H9 (cell line): ENCODE measurements at regions not wholly inside any gene's neighbourhood (a gene's known extent, or its start where the extent isn't known, plus 50 kb on each side); places are given as distances from the start of the nearest gene placed in this dataset.

ENCODE experiments used
- DNase-seq: peaks from one replicate; pipeline ENCODE4 v3.0.0-alpha.2; 2017
- H2AFZ ChIP-seq: one replicate; pipeline ENCODE4 v1.6.1; 2013; ENCODE audit warnings: mild to moderate bottlenecking, low read length, control low read depth, moderate library complexity
- H2AK5ac ChIP-seq: 2 replicates; pipeline ENCODE4 v1.6.1; 2013; ENCODE audit warnings: low read length, control low read depth, mixed read lengths; ENCODE audit not compliant: insufficient read length
- H2BK120ac ChIP-seq: one replicate; pipeline ENCODE4 v1.6.1; 2013; ENCODE audit warnings: low read depth, mild to moderate bottlenecking, low read length, control low read depth, inconsistent platforms; ENCODE audit not compliant: poor library complexity, severe bottlenecking
- H2BK12ac ChIP-seq: 2 replicates; pipeline ENCODE4 v1.6.1; 2013; ENCODE audit warnings: low read length, control low read depth, mixed read lengths, low read depth; ENCODE audit not compliant: insufficient read length
- H2BK15ac ChIP-seq: 2 replicates; pipeline ENCODE4 v1.6.1; 2013; ENCODE audit warnings: low read depth, low read length, control low read depth
- H2BK20ac ChIP-seq: one replicate; pipeline ENCODE4 v1.6.1; 2013; ENCODE audit warnings: low read depth, mild to moderate bottlenecking, low read length, control low read depth, inconsistent platforms; ENCODE audit not compliant: poor library complexity, severe bottlenecking
- H2BK5ac ChIP-seq: 2 replicates; pipeline ENCODE4 v1.6.1; 2013; ENCODE audit warnings: low read length, control low read depth, mixed read lengths; ENCODE audit not compliant: insufficient read length
- H3K14ac ChIP-seq: 2 replicates; pipeline ENCODE4 v1.6.1; 2013; ENCODE audit warnings: low read length, control low read depth; ENCODE audit not compliant: insufficient read depth
- H3K18ac ChIP-seq: 2 replicates; pipeline ENCODE4 v1.6.1; 2013; ENCODE audit warnings: low read depth, mild to moderate bottlenecking, mixed read lengths, low read length, control low read depth; ENCODE audit not compliant: insufficient read length
- H3K23ac ChIP-seq: 2 replicates; pipeline ENCODE4 v1.6.1; 2013; ENCODE audit warnings: low read length, control low read depth, mixed read lengths, low read depth; ENCODE audit not compliant: insufficient read length
- H3K23me2 ChIP-seq: 2 replicates; pipeline ENCODE4 v1.6.1; 2013; ENCODE audit warnings: low read depth, mild to moderate bottlenecking, mixed read lengths, low read length, control low read depth; ENCODE audit not compliant: insufficient read length, poor library complexity, severe bottlenecking
- H3K27ac ChIP-seq: 2 replicates; pipeline ENCODE4 v1.5.1; 2013; ENCODE audit warnings: low read length, control low read depth, mixed read lengths, low read depth; ENCODE audit not compliant: insufficient read length
- H3K27me3 ChIP-seq: 2 replicates; pipeline ENCODE4 v1.6.1; 2013; ENCODE audit warnings: low read length, control low read depth, inconsistent platforms; ENCODE audit not compliant: insufficient read depth
- H3K4ac ChIP-seq: 2 replicates; pipeline ENCODE4 v1.6.1; 2013; ENCODE audit warnings: low read depth, mild to moderate bottlenecking, control low read depth, inconsistent platforms, low read length, moderate library complexity
- H3K4me1 ChIP-seq: 2 replicates; pipeline ENCODE4 v1.6.1; 2013; ENCODE audit warnings: low read length, control low read depth, inconsistent platforms; ENCODE audit not compliant: insufficient read depth
- H3K4me2 ChIP-seq: 2 replicates; pipeline ENCODE4 v1.6.1; 2013; ENCODE audit warnings: low read length, control low read depth, mixed read lengths; ENCODE audit not compliant: insufficient read length, insufficient read depth
- H3K56ac ChIP-seq: 2 replicates; pipeline ENCODE4 v1.6.1; 2013; ENCODE audit warnings: low read depth, mild to moderate bottlenecking, mixed read lengths, low read length, control low read depth; ENCODE audit not compliant: insufficient read length
- H3K79me1 ChIP-seq: 2 replicates; pipeline ENCODE4 v1.6.1; 2013; ENCODE audit warnings: low read depth, mild to moderate bottlenecking, moderate library complexity, low read length, control low read depth, inconsistent platforms; ENCODE audit not compliant: insufficient read depth, poor library complexity, severe bottlenecking
- H3K79me2 ChIP-seq: 2 replicates; pipeline ENCODE4 v1.6.1; 2013; ENCODE audit warnings: low read length, control low read depth, inconsistent platforms; ENCODE audit not compliant: insufficient read depth
- H3K9ac ChIP-seq: 2 replicates; pipeline ENCODE4 v1.6.1; 2013; ENCODE audit warnings: low read length, control low read depth, mixed read lengths; ENCODE audit not compliant: insufficient read length; ENCODE audit errors: extremely low read depth
- H3K9me3 ChIP-seq: one replicate; pipeline ENCODE4 v1.6.1; 2013; ENCODE audit warnings: low read depth, low read length, inconsistent platforms; ENCODE audit not compliant: control insufficient read depth
- H3T11ph ChIP-seq: one replicate; pipeline ENCODE4 v1.6.1; 2013; ENCODE audit warnings: mild to moderate bottlenecking, low read length, control low read depth, inconsistent platforms
- H4K20me1 ChIP-seq: one replicate; pipeline ENCODE4 v1.6.1; 2013; ENCODE audit not compliant: control insufficient read depth, insufficient read length, insufficient read depth
- H4K5ac ChIP-seq: 2 replicates; pipeline ENCODE4 v1.6.1; 2013; ENCODE audit warnings: low read depth, mild to moderate bottlenecking, mixed read lengths, low read length, control low read depth; ENCODE audit not compliant: insufficient read length
- H4K8ac ChIP-seq: replicated peaks from 2 replicates; pipeline ENCODE4 v1.6.1; 2013; ENCODE audit warnings: low read length, control low read depth, mixed read lengths, low read depth; ENCODE audit not compliant: insufficient read length
- H4K91ac ChIP-seq: 2 replicates; pipeline ENCODE4 v1.6.1; 2013; ENCODE audit warnings: low read depth, mild to moderate bottlenecking, moderate library complexity, mixed read lengths, low read length, control low read depth; ENCODE audit not compliant: insufficient read length
- H3K27ac Mint-ChIP-seq, 3 experiments: 2 replicates in 2 of 3; 3 replicates in 1 of 3; pipeline ENCODE4 v1.8.0; 2020 to 2021; ENCODE audit warnings: mixed read lengths in 3 of 3, mild to moderate bottlenecking in 1 of 3, moderate library complexity in 1 of 3
- H3K27me3 Mint-ChIP-seq: 2 replicates; pipeline ENCODE4 v1.8.0; 2021; ENCODE audit warnings: low read depth, mild to moderate bottlenecking, moderate library complexity, mixed read lengths
- H3K36me3 Mint-ChIP-seq, 3 experiments: 2 replicates in 2 of 3; 3 replicates in 1 of 3; pipeline ENCODE4 v1.8.0; 2020 to 2021; ENCODE audit warnings: low read depth in 3 of 3, mixed read lengths in 3 of 3; ENCODE audit not compliant: insufficient read depth in 1 of 3
- H3K4me1 Mint-ChIP-seq, 2 experiments: 2 replicates each; pipeline ENCODE4 v1.8.0; 2020; ENCODE audit warnings: mixed read lengths in 2 of 2
- H3K4me3 Mint-ChIP-seq, 2 experiments: 2 replicates in 1 of 2; 3 replicates in 1 of 2; pipeline ENCODE4 v1.8.0; 2020 to 2021; ENCODE audit warnings: mild to moderate bottlenecking in 2 of 2, mixed read lengths in 2 of 2, moderate library complexity in 1 of 2
- H3K9me3 Mint-ChIP-seq, 2 experiments: 2 replicates in 1 of 2; 3 replicates in 1 of 2; pipeline ENCODE4 v1.8.0; 2020; ENCODE audit warnings: mild to moderate bottlenecking in 2 of 2, mixed read lengths in 2 of 2, moderate library complexity in 1 of 2
- TF ChIP-seq, protein P1 (sequence below): fragments of 200-600 bp; sonication (generic); conservative IDR thresholded peaks from 3 replicates; pipeline ENCODE4 v1.8.0; 2021; ENCODE audit warnings: antibody characterized with exemption, mild to moderate bottlenecking

DNA sequence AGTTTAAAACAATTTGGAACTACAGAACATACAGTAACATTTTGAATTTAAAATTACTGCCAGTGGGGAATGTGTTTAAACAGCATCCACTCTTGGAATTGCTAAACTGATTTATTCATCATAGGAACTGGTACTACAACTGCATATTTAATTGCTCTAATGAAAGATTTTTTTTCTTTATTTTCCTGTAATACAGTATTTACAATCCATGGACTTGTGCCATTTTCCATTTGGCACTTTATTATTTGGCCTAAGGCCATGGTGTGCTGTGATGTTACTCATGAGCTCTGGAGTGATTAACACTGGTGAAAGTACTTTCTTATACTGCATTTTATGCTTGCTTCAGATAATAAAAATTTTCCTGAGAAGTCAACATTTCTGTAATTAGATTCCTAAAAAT lies 69.7 kb upstream of the NUDT6 start:
- H3T11ph ChIP-seq: no peak overlapping the region
- Mint-ChIP-seq H3K27me3 (no peaks in the 10 kb centered on the region), H3K4me3 (no peak overlapping the region)

More for the DNA sequence above, 69.7 kb upstream of the NUDT6 start:
- DNase-seq: no peak
- Mint-ChIP-seq H3K9me3 (peaks cover 14 to 16% of the 10 kb centered on the region in 2 experiments), H3K27ac (no peak overlapping the region), H3K36me3 (peaks cover 19 to 31% (median 23%) of the 10 kb centered on the region in 3 experiments), H3K4me1 (no peaks in the 10 kb centered on the region)
- H4K20me1 ChIP-seq: no peaks in the 10 kb centered on the region
- H2BK5ac ChIP-seq: no peak overlapping the region
- no peaks in the 10 kb centered on the region for H3K4me1 ChIP-seq
- TF ChIP-seq, protein P1, sequence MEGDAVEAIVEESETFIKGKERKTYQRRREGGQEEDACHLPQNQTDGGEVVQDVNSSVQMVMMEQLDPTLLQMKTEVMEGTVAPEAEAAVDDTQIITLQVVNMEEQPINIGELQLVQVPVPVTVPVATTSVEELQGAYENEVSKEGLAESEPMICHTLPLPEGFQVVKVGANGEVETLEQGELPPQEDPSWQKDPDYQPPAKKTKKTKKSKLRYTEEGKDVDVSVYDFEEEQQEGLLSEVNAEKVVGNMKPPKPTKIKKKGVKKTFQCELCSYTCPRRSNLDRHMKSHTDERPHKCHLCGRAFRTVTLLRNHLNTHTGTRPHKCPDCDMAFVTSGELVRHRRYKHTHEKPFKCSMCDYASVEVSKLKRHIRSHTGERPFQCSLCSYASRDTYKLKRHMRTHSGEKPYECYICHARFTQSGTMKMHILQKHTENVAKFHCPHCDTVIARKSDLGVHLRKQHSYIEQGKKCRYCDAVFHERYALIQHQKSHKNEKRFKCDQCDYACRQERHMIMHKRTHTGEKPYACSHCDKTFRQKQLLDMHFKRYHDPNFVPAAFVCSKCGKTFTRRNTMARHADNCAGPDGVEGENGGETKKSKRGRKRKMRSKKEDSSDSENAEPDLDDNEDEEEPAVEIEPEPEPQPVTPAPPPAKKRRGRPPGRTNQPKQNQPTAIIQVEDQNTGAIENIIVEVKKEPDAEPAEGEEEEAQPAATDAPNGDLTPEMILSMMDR: no peak
- no peak overlapping the region for H2BK20ac ChIP-seq
- H3K27ac ChIP-seq: no peak overlapping the region
- H3K9me3 ChIP-seq: no peaks in the 10 kb centered on the region
- H2BK120ac ChIP-seq: no peak overlapping the region
- H2BK12ac ChIP-seq: no peak overlapping the region
- H3K4ac ChIP-seq: no peak overlapping the region
- H3K27me3 ChIP-seq: no peaks in the 10 kb centered on the region
- no peaks in the 10 kb centered on the region for H3K23me2 ChIP-seq
- no peak overlapping the region for H2AK5ac ChIP-seq
- no peak overlapping the region for H3K23ac ChIP-seq
- H3K56ac ChIP-seq: no peak overlapping the region
- H3K4me2 ChIP-seq: no peak overlapping the region
- no peak overlapping the region for H2BK15ac ChIP-seq
- no peak overlapping the region for H4K8ac ChIP-seq
- H4K5ac ChIP-seq: no peak overlapping the region
- no peak overlapping the region for H3K18ac ChIP-seq
- peaks cover 6% of the 10 kb centered on the region for H3K79me1 ChIP-seq
- no peak overlapping the region for H3K14ac ChIP-seq
- H2AFZ ChIP-seq: no peak overlapping the region
- no peaks in the 10 kb centered on the region; the same call in 1 of the 2 replicates for H3K79me2 ChIP-seq
- H4K91ac ChIP-seq: no peak overlapping the region
- H3K9ac ChIP-seq: no peak overlapping the region
